Testis (tissue), 2 donors: ENCODE measurements at regions not wholly inside any gene's neighbourhood (a gene's known extent, or its start where the extent isn't known, plus 50 kb on each side); places are given as distances from the start of the nearest gene placed in this dataset.

ENCODE experiments used
- CTCF ChIP-seq, 3 experiments: fragments of 450-650 bp in 2 of 3; fragments of 200-600 bp in 1 of 3; sonication (generic) in 1 of 3; IDR thresholded peaks; one replicate each; pipeline ENCODE4 v1.5.1; 2016 to 2019; ENCODE audit warnings: antibody characterized with exemption in 3 of 3, mild to moderate bottlenecking in 2 of 3, moderate library complexity in 1 of 3
- POLR2A ChIP-seq: fragments of 450-650 bp; IDR thresholded peaks from one replicate; pipeline ENCODE4 v1.6.1; 2017; ENCODE audit warnings: antibody characterized with exemption, mild to moderate bottlenecking, moderate library complexity

- TF ChIP-seq CTCF (IDR thresholded peaks at IDR 0.05), result no peak
- no peak for TF ChIP-seq POLR2A
These were observed 404.7 kb downstream of the MLLT3 start for GRCh38 chr9:20217596-20217995.
